ENCODE measurements at regions not wholly inside any gene's neighbourhood (a gene's known extent, or its start where the extent isn't known, plus 50 kb on each side); places are given as distances from the start of the nearest gene placed in this dataset.
"Not testable (repeated sequence)": the region's sequence is repeated elsewhere in the genome, so short reads cannot be mapped to it uniquely, and the experiment has no call there.

DNA sequence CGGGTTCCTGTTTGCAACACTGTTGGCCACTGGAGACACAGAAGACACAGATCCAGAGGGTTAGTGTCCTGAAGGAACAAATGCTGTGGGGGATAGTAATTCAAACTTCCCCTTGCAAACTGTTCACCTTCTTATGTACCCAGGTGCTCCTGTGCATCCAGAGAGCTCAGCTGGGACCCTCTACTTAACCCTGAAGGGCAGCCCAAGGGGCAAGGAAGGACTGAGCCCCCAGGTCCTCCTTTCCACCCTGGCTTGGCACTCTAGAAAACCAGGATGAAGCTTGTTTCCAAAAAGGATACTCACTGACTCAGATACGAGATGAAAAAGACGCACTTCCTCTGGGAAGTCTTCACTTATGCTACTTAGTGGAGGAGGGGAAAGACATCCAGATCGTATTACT lies 78.2 kb upstream of the TNK2 start:
- not testable (repeated sequence) for H3K9me3 Mint-ChIP-seq; H3K4me1 Mint-ChIP-seq (ENCODE audit: unreplicated experiment); H3K27me3 Mint-ChIP-seq; H3K4me3 Mint-ChIP-seq; DNase-seq (ENCODE audit: extremely low spot score, unreplicated experiment); H3K36me3 Mint-ChIP-seq; H3K27ac Mint-ChIP-seq

- not testable (repeated sequence) for DNase-seq (ENCODE audit: extremely low spot score, unreplicated experiment); H3K4me1 Mint-ChIP-seq (ENCODE audit: unreplicated experiment); H3K4me3 Mint-ChIP-seq; H3K9me3 Mint-ChIP-seq; H3K27me3 Mint-ChIP-seq; H3K36me3 Mint-ChIP-seq; H3K27ac Mint-ChIP-seq
Observed at GRCh38 chr3:195985348-195985920, 77.1 kb upstream of the TNK2 start.

GRCh38 chr3:195984392-195985030 lies 76.2 kb upstream of the TNK2 start:
- not testable (repeated sequence) for H3K9me3 Mint-ChIP-seq; H3K4me3 Mint-ChIP-seq; H3K27ac Mint-ChIP-seq; H3K4me1 Mint-ChIP-seq (ENCODE audit: unreplicated experiment); DNase-seq (ENCODE audit: extremely low spot score, unreplicated experiment); H3K36me3 Mint-ChIP-seq; H3K27me3 Mint-ChIP-seq

DNA sequence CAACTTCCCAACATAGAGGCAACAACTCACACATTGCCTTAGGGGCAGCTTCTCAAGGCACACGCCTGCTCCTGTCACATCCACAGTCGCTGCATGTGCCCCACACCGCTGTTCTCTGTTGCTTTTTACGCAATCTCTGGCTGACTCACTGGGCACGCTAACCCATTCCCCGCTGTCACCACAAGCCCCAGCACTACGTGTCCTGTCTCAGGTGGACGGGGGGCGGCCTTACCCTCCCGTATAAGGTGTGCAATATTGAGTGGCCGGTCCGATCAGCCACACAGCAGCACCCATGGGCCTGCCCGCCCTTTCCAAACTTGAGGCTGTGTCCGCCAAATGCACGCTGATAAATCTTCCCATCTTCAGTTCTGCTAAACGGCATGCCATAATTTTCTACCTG lies 75.5 kb upstream of the TNK2 start:
- H3K27ac Mint-ChIP-seq; H3K9me3 Mint-ChIP-seq; DNase-seq (ENCODE audit: extremely low spot score, unreplicated experiment); H3K4me1 Mint-ChIP-seq (ENCODE audit: unreplicated experiment); H3K36me3 Mint-ChIP-seq; H3K4me3 Mint-ChIP-seq; H3K27me3 Mint-ChIP-seq: not testable (repeated sequence)

DNA sequence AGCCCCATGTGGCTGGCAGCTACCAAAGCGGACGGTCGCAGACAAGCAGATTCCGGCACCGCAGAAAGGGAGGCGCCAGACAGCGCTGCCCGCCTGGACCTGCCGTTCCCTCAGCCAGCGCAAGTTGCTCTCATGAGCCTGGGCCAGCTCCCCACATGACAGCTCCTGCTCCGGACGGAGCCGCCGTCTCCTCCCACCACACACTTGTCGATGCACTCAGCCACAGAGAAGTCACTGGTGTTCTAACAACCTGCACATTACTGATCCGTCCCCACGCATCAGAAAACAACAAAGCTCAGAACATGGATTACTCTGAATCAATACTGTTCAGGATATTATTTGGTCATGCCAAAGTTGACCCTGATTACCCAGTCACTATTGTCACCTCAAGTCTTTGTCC lies 74.4 kb upstream of the TNK2 start:
- not testable (repeated sequence) for H3K27ac Mint-ChIP-seq; DNase-seq (ENCODE audit: extremely low spot score, unreplicated experiment); H3K9me3 Mint-ChIP-seq; H3K36me3 Mint-ChIP-seq; H3K4me3 Mint-ChIP-seq; H3K27me3 Mint-ChIP-seq; H3K4me1 Mint-ChIP-seq (ENCODE audit: unreplicated experiment)

DNA sequence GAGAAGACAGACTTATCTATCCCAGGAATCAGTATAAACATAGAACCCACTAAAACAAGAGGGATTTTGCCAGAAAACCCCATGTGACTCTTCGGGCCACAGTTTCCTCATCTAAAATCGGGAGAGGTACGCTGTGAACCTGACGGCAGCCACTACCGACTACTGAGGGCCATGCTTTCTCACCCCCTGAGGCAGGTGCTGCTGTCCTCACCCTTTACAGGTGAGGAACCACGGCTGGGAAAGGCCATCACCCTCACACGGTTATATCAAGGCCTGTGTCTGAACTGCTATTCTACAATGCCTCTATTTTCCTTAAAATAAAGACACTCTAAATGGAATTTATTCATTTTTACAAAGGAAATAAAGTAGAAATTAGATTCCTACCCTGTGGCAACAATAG lies 73.4 kb upstream of the TNK2 start:
- not testable (repeated sequence) for H3K36me3 Mint-ChIP-seq; H3K4me1 Mint-ChIP-seq (ENCODE audit: unreplicated experiment); H3K9me3 Mint-ChIP-seq; H3K27ac Mint-ChIP-seq; H3K4me3 Mint-ChIP-seq; H3K27me3 Mint-ChIP-seq; DNase-seq (ENCODE audit: extremely low spot score, unreplicated experiment)

DNA sequence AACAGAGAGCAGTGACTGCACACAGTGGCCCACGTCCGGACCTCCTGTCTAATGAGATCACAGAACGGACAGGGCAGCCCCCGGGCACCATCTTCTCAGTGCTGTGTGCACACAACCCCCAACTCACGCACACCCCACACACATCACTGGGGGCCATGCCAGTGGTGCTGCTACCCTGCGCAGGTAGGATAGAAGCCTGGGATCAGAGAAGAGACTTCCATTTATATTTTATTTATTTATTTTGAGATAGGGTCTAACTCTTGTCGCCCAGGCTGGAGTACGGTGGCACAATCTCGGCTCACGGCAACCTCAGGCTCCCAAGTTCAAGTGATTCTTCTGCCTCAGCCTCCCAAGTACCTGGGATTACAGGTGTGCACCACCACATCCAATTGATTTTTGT lies 71.5 kb upstream of the TNK2 start:
- H3K27ac Mint-ChIP-seq; H3K4me3 Mint-ChIP-seq; H3K4me1 Mint-ChIP-seq (ENCODE audit: unreplicated experiment); H3K36me3 Mint-ChIP-seq; H3K27me3 Mint-ChIP-seq; DNase-seq (ENCODE audit: extremely low spot score, unreplicated experiment); H3K9me3 Mint-ChIP-seq: not testable (repeated sequence)

DNA sequence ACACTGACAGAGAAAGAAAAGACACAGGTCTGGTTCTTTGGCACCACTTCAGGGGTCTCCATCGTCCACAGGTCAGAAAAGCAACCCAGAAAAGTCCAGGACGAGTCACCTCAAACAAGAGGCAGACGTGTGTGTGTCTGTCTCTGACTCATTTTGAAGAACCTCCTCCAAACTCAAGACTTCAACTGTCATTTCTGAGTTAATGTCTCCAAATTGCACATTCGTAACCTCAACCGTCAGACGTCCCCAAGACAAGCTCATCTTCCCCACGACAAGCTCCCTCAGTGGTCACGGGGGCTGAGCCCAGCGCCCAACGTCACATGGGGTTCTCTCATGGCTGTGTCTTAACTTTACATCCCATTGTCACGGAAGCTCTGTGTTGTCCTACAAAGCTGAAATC lies 70.2 kb upstream of the TNK2 start:
- not testable (repeated sequence) for H3K9me3 Mint-ChIP-seq; H3K27ac Mint-ChIP-seq; DNase-seq (ENCODE audit: extremely low spot score, unreplicated experiment); H3K27me3 Mint-ChIP-seq; H3K36me3 Mint-ChIP-seq; H3K4me1 Mint-ChIP-seq (ENCODE audit: unreplicated experiment); H3K4me3 Mint-ChIP-seq

- H3K4me1 Mint-ChIP-seq (ENCODE audit: unreplicated experiment); H3K9me3 Mint-ChIP-seq; H3K27me3 Mint-ChIP-seq; H3K36me3 Mint-ChIP-seq; DNase-seq (ENCODE audit: extremely low spot score, unreplicated experiment); H3K27ac Mint-ChIP-seq; H3K4me3 Mint-ChIP-seq: not testable (repeated sequence)
Observed at GRCh38 chr3:195976876-195977275, 68.5 kb upstream of the TNK2 start.

DNA sequence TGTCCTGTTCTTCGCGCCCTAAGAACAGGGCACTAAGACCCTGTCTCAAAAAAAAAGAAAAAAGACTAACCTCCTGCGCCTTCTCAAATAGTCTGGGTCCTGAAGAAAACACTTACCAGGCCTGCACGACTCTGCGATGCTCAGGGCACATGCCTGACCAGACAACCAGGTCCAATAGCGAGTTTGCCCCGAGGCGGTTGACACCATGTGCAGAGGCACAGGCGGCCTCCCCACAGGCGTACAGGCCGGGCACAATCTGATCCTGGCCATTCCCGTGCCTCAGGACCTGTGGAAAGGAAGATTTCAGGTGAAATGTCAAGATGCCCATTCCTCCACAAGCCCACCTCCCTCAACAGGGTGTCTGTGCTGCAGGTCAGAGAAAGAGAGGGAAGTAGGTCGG lies 65.9 kb upstream of the TNK2 start:
- not testable (repeated sequence) for H3K4me1 Mint-ChIP-seq (ENCODE audit: unreplicated experiment); H3K27ac Mint-ChIP-seq; H3K27me3 Mint-ChIP-seq; DNase-seq (ENCODE audit: extremely low spot score, unreplicated experiment); H3K4me3 Mint-ChIP-seq; H3K9me3 Mint-ChIP-seq
- H3K36me3 Mint-ChIP-seq: peaks cover 18% of the 10 kb centered on the region

GRCh38 chr3:195970873-195971272 lies 62.5 kb upstream of the TNK2 start:
- not testable (repeated sequence) for H3K4me1 Mint-ChIP-seq (ENCODE audit: unreplicated experiment); H3K27me3 Mint-ChIP-seq; H3K27ac Mint-ChIP-seq; H3K4me3 Mint-ChIP-seq; DNase-seq (ENCODE audit: extremely low spot score, unreplicated experiment); H3K9me3 Mint-ChIP-seq
- peaks cover 22% of the 10 kb centered on the region for H3K36me3 Mint-ChIP-seq

- not testable (repeated sequence) for H3K4me1 Mint-ChIP-seq (ENCODE audit: unreplicated experiment); H3K9me3 Mint-ChIP-seq; H3K27ac Mint-ChIP-seq; H3K27me3 Mint-ChIP-seq; H3K4me3 Mint-ChIP-seq; DNase-seq (ENCODE audit: extremely low spot score, unreplicated experiment)
- peaks cover 23% of the 10 kb centered on the region for H3K36me3 Mint-ChIP-seq
Observed at GRCh38 chr3:195969838-195970776, 61.8 kb upstream of the TNK2 start.

DNA sequence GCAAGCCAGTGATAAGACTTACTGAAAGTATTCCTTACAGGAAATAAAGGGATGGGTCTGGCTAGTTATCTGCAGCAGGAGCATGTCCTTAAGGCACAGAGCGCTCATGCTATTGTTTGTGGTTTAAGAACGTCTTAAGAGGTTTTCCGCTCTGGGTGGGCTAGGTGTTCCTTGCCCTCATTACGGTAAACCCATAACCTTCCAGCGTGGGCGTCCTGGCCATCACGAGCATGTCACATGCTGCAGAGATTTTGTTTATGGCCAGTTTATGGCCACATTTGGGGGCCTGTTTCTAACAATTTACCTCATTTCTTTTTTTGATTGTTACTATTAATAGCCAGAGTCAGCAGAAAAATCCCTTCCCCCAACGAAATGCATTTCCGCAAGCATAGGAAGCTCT lies 61.0 kb upstream of the TNK2 start:
- H3K27ac Mint-ChIP-seq: not testable (repeated sequence)

DNA sequence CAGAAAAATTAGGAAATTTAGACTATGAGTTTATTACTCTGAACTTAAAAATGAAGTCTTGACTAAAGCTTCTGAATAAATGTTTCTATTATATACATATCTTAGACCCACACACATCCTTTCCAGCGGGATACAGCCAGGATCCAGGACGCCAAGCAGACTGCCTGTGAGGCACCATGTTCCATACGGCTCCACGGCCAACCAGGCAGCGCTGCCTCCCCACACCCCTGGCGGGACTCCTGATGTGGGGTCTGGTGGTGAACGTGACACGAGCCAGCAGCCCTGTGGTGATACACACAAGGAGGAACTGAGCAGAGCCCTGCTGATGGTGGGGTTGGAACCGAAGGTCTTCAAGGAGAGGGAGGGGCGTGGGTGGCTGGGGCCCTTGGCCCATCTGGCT lies 59.8 kb upstream of the TNK2 start:
- not testable (repeated sequence) for DNase-seq (ENCODE audit: extremely low spot score, unreplicated experiment); H3K27ac Mint-ChIP-seq; H3K4me3 Mint-ChIP-seq; H3K27me3 Mint-ChIP-seq; H3K4me1 Mint-ChIP-seq (ENCODE audit: unreplicated experiment); H3K9me3 Mint-ChIP-seq
- H3K36me3 Mint-ChIP-seq: peaks cover 23% of the 10 kb centered on the region

More for the DNA sequence above, 61.0 kb upstream of the TNK2 start:
- not testable (repeated sequence) for DNase-seq (ENCODE audit: extremely low spot score, unreplicated experiment); H3K9me3 Mint-ChIP-seq; H3K4me3 Mint-ChIP-seq; H3K4me1 Mint-ChIP-seq (ENCODE audit: unreplicated experiment); H3K27me3 Mint-ChIP-seq
- peaks cover 23% of the 10 kb centered on the region for H3K36me3 Mint-ChIP-seq

All from type B pancreatic cell (in vitro differentiated cells).